Panc1 (cell line): ENCODE measurements at regions not wholly inside any gene's neighbourhood (a gene's known extent, or its start where the extent isn't known, plus 50 kb on each side); places are given as distances from the start of the nearest gene placed in this dataset.

Experiments used
- POLR2AphosphoS5 ChIP-seq: IDR thresholded peaks from 2 replicates; pipeline ENCODE4 v1.6.1; 2012; ENCODE audit warnings: mild to moderate bottlenecking, low read depth, low read length, moderate library complexity
- REST ChIP-seq, 2 experiments: IDR thresholded peaks; 2 replicates each; pipeline ENCODE4 v1.6.1; 2011 to 2012; ENCODE audit warnings: low read depth in 2 of 2, control low read depth in 1 of 2, low read length in 1 of 2, mild to moderate bottlenecking in 1 of 2, moderate library complexity in 1 of 2; ENCODE audit not compliant: insufficient read depth in 1 of 2
- SIN3A ChIP-seq: IDR thresholded peaks from 2 replicates; pipeline ENCODE4 v1.6.1; 2012; ENCODE audit warnings: low read depth, mild to moderate bottlenecking, low read length, moderate library complexity, borderline replicate concordance; ENCODE audit not compliant: insufficient read depth
- TCF7L2 ChIP-seq: IDR thresholded peaks from 2 replicates; pipeline ENCODE4 v1.6.1; 2011; ENCODE audit warnings: mild to moderate bottlenecking, low read depth, low read length, inconsistent platforms
- TF ChIP-seq, protein P1 (sequence below): fragments of 450-650 bp; IDR thresholded peaks from 2 replicates; pipeline ENCODE4 v1.5.1; 2017; ENCODE audit warnings: mild to moderate bottlenecking

DNA sequence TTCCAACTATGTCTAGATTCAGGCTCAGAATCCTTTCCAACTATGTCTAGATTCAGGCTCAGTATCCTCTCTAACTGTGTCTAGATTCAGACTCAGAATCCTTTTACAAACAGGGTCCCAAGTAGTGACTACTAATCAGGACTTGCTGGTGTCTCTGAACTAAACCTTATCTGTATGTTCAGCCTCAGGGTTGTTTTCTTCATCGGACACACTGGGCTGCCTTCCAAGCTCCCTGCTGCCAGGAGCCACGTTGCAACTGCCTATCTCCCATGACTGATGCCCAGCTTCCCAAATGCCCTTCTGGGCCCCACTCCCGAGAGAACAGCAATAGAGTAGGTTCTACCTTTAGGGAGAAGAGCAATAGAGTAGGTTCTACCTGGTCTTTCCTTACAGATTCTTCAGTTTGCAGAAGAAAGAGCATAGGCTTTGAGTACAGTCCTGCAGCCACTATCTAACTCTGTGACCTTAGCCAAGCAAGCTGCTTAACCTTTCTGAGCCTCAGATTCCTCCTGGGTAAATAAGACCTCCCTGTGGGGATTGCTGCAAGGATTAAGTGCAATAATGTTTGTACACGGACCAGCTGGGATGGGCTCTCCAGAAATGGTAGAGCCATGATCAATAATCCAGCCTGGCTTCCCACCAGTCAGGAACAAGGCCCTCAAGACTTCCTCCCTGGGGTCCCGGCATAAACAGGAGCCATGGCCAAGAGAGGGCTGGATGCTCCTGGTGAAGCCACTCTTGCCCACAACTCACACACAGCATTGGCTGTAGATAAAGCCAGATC lies 61.5 kb downstream of the ZIC5 start:
- TF ChIP-seq, protein P1, sequence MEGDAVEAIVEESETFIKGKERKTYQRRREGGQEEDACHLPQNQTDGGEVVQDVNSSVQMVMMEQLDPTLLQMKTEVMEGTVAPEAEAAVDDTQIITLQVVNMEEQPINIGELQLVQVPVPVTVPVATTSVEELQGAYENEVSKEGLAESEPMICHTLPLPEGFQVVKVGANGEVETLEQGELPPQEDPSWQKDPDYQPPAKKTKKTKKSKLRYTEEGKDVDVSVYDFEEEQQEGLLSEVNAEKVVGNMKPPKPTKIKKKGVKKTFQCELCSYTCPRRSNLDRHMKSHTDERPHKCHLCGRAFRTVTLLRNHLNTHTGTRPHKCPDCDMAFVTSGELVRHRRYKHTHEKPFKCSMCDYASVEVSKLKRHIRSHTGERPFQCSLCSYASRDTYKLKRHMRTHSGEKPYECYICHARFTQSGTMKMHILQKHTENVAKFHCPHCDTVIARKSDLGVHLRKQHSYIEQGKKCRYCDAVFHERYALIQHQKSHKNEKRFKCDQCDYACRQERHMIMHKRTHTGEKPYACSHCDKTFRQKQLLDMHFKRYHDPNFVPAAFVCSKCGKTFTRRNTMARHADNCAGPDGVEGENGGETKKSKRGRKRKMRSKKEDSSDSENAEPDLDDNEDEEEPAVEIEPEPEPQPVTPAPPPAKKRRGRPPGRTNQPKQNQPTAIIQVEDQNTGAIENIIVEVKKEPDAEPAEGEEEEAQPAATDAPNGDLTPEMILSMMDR, result no peak
- TF ChIP-seq POLR2AphosphoS5, result no peak
- no peak for TF ChIP-seq REST (IDR thresholded peaks at IDR 0.05; ENCODE audit: insufficient read depth in 1 of 2, low read depth in 2 of 2, low read length in 1 of 2)
- no peak for TF ChIP-seq SIN3A
- TF ChIP-seq TCF7L2, result no peak
